VCaP (cell line): ENCODE measurements at regions not wholly inside any gene's neighbourhood (a gene's known extent, or its start where the extent isn't known, plus 50 kb on each side); places are given as distances from the start of the nearest gene placed in this dataset.

ENCODE experiments used
- H3K27ac ChIP-seq: fragments of 450-650 bp; 2 replicates; pipeline ENCODE4 v1.5.1; 2017
- CTCF ChIP-seq: fragments of 450-650 bp; conservative IDR thresholded peaks from 2 replicates; pipeline ENCODE4 v1.5.1; 2017; ENCODE audit warnings: mild to moderate bottlenecking, moderate library complexity

GRCh38 chr1:181347495-181348390 is 135.6 kb upstream of the CACNA1E start:
- TF ChIP-seq CTCF = no peak
- no peak overlapping the region for H3K27ac ChIP-seq

- TF ChIP-seq CTCF = no peak
- no peak overlapping the region for H3K27ac ChIP-seq
Observed at GRCh38 chr1:181349512-181349911, 133.8 kb upstream of the CACNA1E start.

- no peak for TF ChIP-seq CTCF
Observed at GRCh38 chr1:181350131-181350530, 133.2 kb upstream of the CACNA1E start.

GRCh38 chr1:181351740-181352139 is 131.6 kb upstream of the CACNA1E start:
- no peak overlapping the region for H3K27ac ChIP-seq
- no peak for TF ChIP-seq CTCF

More at GRCh38 chr1:181350131-181350530, 133.2 kb upstream of the CACNA1E start:
- H3K27ac ChIP-seq = no peak overlapping the region

- H3K27ac ChIP-seq = no peak overlapping the region
- no peak for TF ChIP-seq CTCF
Observed at GRCh38 chr1:181352695-181353094, 130.6 kb upstream of the CACNA1E start.

- no peak overlapping the region for H3K27ac ChIP-seq
- no peak for TF ChIP-seq CTCF
Observed at GRCh38 chr1:181353526-181353925, 129.8 kb upstream of the CACNA1E start.

- TF ChIP-seq CTCF = no peak
- H3K27ac ChIP-seq = no peak overlapping the region
Observed at GRCh38 chr1:181354865-181355264, 128.5 kb upstream of the CACNA1E start.
